ENCODE measurements at regions not wholly inside any gene's neighbourhood (a gene's known extent, or its start where the extent isn't known, plus 50 kb on each side); places are given as distances from the start of the nearest gene placed in this dataset.
"Not testable (repeated sequence)": the region's sequence is repeated elsewhere in the genome, so short reads cannot be mapped to it uniquely, and the experiment has no call there.

- not testable (repeated sequence) for TF ChIP-seq CTCF (IDR thresholded peaks at IDR 0.05); POLR2AphosphoS5 (IDR thresholded peaks at IDR 0.05; ENCODE audit: low read depth, low read length); EP300 (IDR thresholded peaks at IDR 0.05; ENCODE audit: borderline replicate concordance in 1 of 2, low read depth in 1 of 2, low read length in 1 of 2); EZH2phosphoT487 (IDR thresholded peaks at IDR 0.05; ENCODE audit: borderline replicate concordance, low read depth); RXRA (IDR thresholded peaks at IDR 0.05; ENCODE audit: borderline replicate concordance, low read depth); GABPA (IDR thresholded peaks at IDR 0.05; ENCODE audit: low read depth); YY1 (IDR thresholded peaks at IDR 0.05; ENCODE audit: low read depth); RFX5 (IDR thresholded peaks at IDR 0.05; ENCODE audit: low read length); CHD2 (IDR thresholded peaks at IDR 0.05; ENCODE audit: low read length, partially characterized antibody); RCOR1 (IDR thresholded peaks at IDR 0.05; ENCODE audit: low read length)
Observed at GRCh38 chr1:43096528-43096927, 75.6 kb downstream of the EBNA1BP2 start.

Measured in SK-N-SH (cell line).